HUES64 (cell line): ENCODE measurements at regions not wholly inside any gene's neighbourhood (a gene's known extent, or its start where the extent isn't known, plus 50 kb on each side); places are given as distances from the start of the nearest gene placed in this dataset.

Source experiments
- H3K27ac ChIP-seq: 2 replicates; pipeline ENCODE4 v1.7.0; 2013; ENCODE audit warnings: low read depth, low read length, inconsistent platforms
- H3K27me3 ChIP-seq: 2 replicates; pipeline ENCODE4 v1.6.1; 2013; ENCODE audit warnings: mild to moderate bottlenecking, low read length; ENCODE audit not compliant: insufficient read depth
- H3K36me3 ChIP-seq: 2 replicates; pipeline ENCODE4 v1.6.1; 2013; ENCODE audit warnings: mild to moderate bottlenecking, low read length; ENCODE audit not compliant: insufficient read depth
- H3K4me1 ChIP-seq: 2 replicates; pipeline ENCODE4 v1.6.1; 2013; ENCODE audit warnings: mild to moderate bottlenecking, low read length, moderate library complexity; ENCODE audit not compliant: insufficient read depth
- H3K4me3 ChIP-seq: 2 replicates; pipeline ENCODE4 v1.5.1; 2013; ENCODE audit warnings: mild to moderate bottlenecking, low read length, moderate library complexity
- H3K9ac ChIP-seq: 2 replicates; pipeline ENCODE4 v1.6.1; 2013; ENCODE audit warnings: mild to moderate bottlenecking, low read depth, low read length
- H3K9me3 ChIP-seq: 2 replicates; pipeline ENCODE4 v1.6.1; 2013; ENCODE audit warnings: low read depth, low read length; ENCODE audit not compliant: insufficient read depth
- WGBS: fragments of 150-250, 120-280 bp; methylation state at CpG from one replicate; pipeline ENCODE4 v1.1.7; 2013; ENCODE audit warnings: missing lambda C conversion rate; 5-methylcytosine and 5-hydroxymethylcytosine counted together

- Histone ChIP-seq H3K9ac (no peak overlapping the region), H3K27me3 (no peaks in the 10 kb centered on the region), H3K36me3 (no peaks in the 10 kb centered on the region), H3K4me3 (no peak overlapping the region), H3K4me1 (no peaks in the 10 kb centered on the region), H3K9me3 (peaks cover 11% of the 10 kb centered on the region), H3K27ac (no peak overlapping the region)
- 93% methylated on average over 3 of the region's 3 CpGs for WGBS
Measured at GRCh38 chr13:104314926-104315535, 1248.8 kb upstream of the SLC10A2 start.

- H3K36me3 ChIP-seq, result no peaks in the 10 kb centered on the region
- no peak overlapping the region for H3K4me3 ChIP-seq
- no CpG with 5 or more reads among the region's 1 CpG for WGBS
- no peaks in the 10 kb centered on the region for H3K4me1 ChIP-seq
- H3K27ac ChIP-seq, result no peak overlapping the region
- H3K27me3 ChIP-seq, result no peaks in the 10 kb centered on the region
- peaks cover 11% of the 10 kb centered on the region for H3K9me3 ChIP-seq
- no peak overlapping the region for H3K9ac ChIP-seq
Measured at GRCh38 chr13:104314321-104314720, 1248.1 kb upstream of the SLC10A2 start.

GRCh38 chr13:104310861-104311260, 1244.6 kb upstream of the SLC10A2 start:
- Histone ChIP-seq H3K9ac (no peak overlapping the region), H3K27me3 (no peaks in the 10 kb centered on the region), H3K27ac (no peak overlapping the region), H3K9me3 (peaks cover 11% of the 10 kb centered on the region), H3K36me3 (no peaks in the 10 kb centered on the region), H3K4me3 (no peak overlapping the region), H3K4me1 (no peaks in the 10 kb centered on the region)
- WGBS, result 71% methylated on average over 2 of the region's 2 CpGs

DNA sequence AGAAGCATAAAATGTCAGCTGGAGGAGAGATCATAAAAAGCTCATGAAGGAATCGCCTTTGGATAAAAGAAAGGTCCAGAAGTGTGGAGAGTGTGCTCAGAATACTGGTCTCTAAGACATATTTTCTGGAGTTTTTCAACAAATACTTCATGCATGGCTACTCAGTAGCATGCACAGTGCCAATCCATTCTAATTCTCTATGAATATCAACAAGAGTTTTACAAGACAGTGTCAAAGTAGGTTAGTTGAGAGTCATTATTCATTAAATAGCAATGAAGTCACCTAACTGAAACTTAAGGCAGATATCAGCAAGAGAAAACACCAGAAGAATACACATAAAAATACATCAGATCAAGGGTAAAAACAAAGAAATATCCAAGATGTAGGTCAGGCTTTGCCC, 1243.2 kb upstream of the SLC10A2 start:
- Histone ChIP-seq H3K36me3 (no peaks in the 10 kb centered on the region), H3K27ac (no peak overlapping the region), H3K4me1 (no peaks in the 10 kb centered on the region), H3K4me3 (no peak overlapping the region), H3K9ac (no peak overlapping the region), H3K27me3 (no peaks in the 10 kb centered on the region), H3K9me3 (peaks cover 11% of the 10 kb centered on the region)
- WGBS, result 100% methylated on average over 1 of the region's 1 CpG

DNA sequence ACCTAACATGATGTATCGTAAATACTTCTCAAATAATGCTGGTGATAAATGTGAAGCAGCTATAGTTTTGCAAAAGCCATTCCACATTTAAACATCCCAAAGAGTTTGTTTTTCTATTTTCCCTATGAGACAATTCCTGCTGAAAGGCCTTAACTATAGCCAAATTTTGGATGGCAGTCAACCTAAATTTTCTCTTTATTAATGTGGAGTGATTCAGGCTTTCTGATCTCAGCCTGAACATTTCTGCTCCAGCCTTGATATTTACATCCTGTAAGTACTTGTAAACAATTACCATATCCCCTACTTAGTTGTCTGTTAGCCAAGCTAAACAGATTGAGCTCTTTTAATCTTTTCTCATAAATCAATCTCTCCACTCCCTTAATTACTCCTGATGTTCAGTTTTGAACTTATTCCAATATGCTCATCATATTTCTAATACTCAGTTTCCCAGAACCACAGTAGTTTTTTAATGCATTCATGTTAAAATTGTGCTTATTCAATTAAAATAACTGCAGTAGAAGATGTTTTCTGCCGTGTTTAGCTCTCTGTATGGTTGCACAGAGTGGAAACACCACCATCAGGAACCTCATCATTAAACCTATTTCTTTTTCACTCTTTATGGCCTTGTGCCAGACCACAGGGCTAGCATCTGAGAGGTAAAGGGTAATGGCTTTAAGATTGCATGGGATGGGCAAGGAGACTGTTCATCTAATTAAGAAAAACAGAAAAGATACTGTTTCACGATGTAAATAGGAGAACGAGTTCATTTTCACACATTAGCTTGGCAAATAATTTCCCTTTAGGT, 1235.2 kb upstream of the SLC10A2 start:
- Histone ChIP-seq H3K27me3 (no peaks in the 10 kb centered on the region), H3K9ac (no peak overlapping the region), H3K36me3 (no peaks in the 10 kb centered on the region), H3K4me3 (no peak overlapping the region), H3K27ac (no peak overlapping the region), H3K4me1 (no peaks in the 10 kb centered on the region), H3K9me3 (no peaks in the 10 kb centered on the region)
- WGBS, result 93% methylated on average over 4 of the region's 4 CpGs

- Histone ChIP-seq H3K9ac (no peak overlapping the region), H3K4me3 (no peak overlapping the region), H3K4me1 (no peaks in the 10 kb centered on the region), H3K27me3 (no peaks in the 10 kb centered on the region), H3K27ac (no peak overlapping the region), H3K36me3 (no peaks in the 10 kb centered on the region), H3K9me3 (no peaks in the 10 kb centered on the region)
- WGBS, result 87% methylated on average over 2 of the region's 2 CpGs
Measured at GRCh38 chr13:104297075-104297474, 1230.9 kb upstream of the SLC10A2 start.

DNA sequence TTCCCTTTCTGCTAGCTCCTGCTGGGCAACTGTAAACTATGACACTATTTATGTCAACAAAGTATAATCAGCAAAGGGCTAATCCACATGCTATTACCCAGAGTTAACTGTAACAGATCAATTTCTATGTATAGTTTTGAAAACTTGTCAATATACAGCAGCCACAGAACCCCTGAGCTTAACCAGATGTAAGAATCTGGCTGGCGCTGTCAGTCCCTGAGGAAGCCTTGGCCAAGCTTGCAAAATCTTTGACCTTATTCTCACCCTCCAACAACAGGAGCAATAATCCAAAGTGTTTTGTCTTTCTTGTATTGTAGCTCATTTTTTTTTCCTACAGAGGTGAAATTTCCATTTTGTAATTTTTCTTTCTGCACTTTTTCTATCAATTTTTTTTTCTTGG, 1230.1 kb upstream of the SLC10A2 start:
- Histone ChIP-seq H3K27ac (no peak overlapping the region), H3K4me3 (no peak overlapping the region), H3K4me1 (no peaks in the 10 kb centered on the region)

DNA sequence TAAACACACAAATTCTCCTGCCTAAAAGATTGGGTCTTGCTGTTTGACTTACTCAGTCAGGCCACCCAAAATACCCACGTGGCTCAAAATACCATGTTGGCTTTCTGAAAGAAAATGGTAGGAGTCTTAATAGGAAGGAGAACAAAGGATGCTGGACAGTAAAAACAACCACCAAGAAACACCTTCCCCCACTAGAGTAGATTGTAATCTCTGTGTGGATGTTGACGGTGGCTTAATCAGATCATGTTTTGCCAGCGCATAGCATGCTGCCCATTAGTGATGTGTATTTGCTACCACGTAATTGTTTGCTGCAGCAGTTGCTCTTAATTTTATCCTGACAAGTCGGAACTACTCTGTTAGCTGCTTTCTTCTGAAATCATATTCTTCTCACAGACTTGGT, 1229.3 kb upstream of the SLC10A2 start:
- no peaks in the 10 kb centered on the region for H3K4me1 ChIP-seq
- H3K4me3 ChIP-seq, result no peak overlapping the region
- H3K9ac ChIP-seq, result no peak overlapping the region
- H3K27ac ChIP-seq, result no peak overlapping the region
- H3K27me3 ChIP-seq, result no peaks in the 10 kb centered on the region
- no peaks in the 10 kb centered on the region for H3K36me3 ChIP-seq
- 98% methylated on average over 4 of the region's 5 CpGs for WGBS
- no peaks in the 10 kb centered on the region for H3K9me3 ChIP-seq

More for the DNA sequence above, 1230.1 kb upstream of the SLC10A2 start:
- H3K9me3 ChIP-seq, result no peaks in the 10 kb centered on the region
- H3K9ac ChIP-seq, result no peak overlapping the region
- H3K27me3 ChIP-seq, result no peaks in the 10 kb centered on the region
- no peaks in the 10 kb centered on the region for H3K36me3 ChIP-seq
- WGBS, result 89% methylated on average over 1 of the region's 1 CpG

GRCh38 chr13:104289400-104289799, 1223.2 kb upstream of the SLC10A2 start:
- no peak overlapping the region for H3K4me3 ChIP-seq
- H3K9ac ChIP-seq, result no peak overlapping the region
- 97% methylated on average over 3 of the region's 3 CpGs for WGBS
- peaks cover 9% of the 10 kb centered on the region for H3K4me1 ChIP-seq
- no peaks in the 10 kb centered on the region for H3K27me3 ChIP-seq
- no peaks in the 10 kb centered on the region for H3K36me3 ChIP-seq
- no peaks in the 10 kb centered on the region for H3K9me3 ChIP-seq
- no peak overlapping the region for H3K27ac ChIP-seq

DNA sequence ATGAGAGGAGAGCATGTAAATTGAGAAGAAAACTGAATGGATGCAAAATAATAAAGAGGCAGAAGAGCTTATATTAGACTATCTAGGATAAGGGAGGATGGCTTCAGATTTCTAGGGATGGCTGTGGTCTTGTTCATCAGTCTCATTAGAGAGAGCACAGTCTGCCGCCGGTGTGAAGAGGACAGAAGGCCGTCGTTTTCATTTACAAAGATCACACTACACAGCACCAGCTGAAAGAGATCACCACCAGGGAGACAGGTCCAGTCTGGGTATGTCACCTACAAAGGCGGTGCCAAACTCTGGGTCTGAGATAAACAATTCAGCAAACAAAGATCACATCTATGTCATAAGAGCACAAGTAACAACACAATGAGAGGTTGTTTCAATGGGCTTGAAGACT, 1222.3 kb upstream of the SLC10A2 start:
- Histone ChIP-seq H3K36me3 (no peaks in the 10 kb centered on the region), H3K4me3 (no peak overlapping the region), H3K27me3 (no peaks in the 10 kb centered on the region), H3K9me3 (no peaks in the 10 kb centered on the region), H3K9ac (no peak overlapping the region), H3K4me1 (peaks cover 9% of the 10 kb centered on the region), H3K27ac (no peak overlapping the region)
- WGBS, result 94% methylated on average over 5 of the region's 5 CpGs

GRCh38 chr13:104286566-104287290, 1220.5 kb upstream of the SLC10A2 start:
- Histone ChIP-seq H3K27me3 (no peaks in the 10 kb centered on the region), H3K9ac (no peak overlapping the region), H3K9me3 (no peaks in the 10 kb centered on the region), H3K4me1 (peaks cover 9% of the 10 kb centered on the region), H3K36me3 (no peaks in the 10 kb centered on the region), H3K27ac (no peak overlapping the region), H3K4me3 (no peak overlapping the region)
- WGBS, result 35% methylated on average over 3 of the region's 4 CpGs
